ENCODE measurements at regions not wholly inside any gene's neighbourhood (a gene's known extent, or its start where the extent isn't known, plus 50 kb on each side); places are given as distances from the start of the nearest gene placed in this dataset.

DNA sequence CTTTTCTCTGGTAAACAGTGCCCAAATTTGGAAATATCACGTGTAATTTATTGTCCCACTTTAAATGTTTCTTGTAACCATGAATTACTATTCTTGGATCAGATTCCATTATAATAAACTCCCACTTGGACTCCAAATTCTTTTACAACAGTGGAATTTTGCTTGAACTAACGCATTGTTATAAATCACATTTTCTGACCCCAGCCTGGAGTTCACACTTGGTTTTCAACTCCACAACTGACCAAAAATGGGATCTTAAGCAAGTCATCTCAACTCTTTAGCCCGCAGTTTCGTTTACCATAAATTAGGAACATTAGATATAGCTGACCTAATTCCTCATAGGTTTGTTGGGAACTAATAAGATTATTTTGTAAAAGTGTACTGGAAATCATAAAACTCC lies 336.8 kb upstream of the NCAM1 start:
- TF ChIP-seq, protein P1, sequence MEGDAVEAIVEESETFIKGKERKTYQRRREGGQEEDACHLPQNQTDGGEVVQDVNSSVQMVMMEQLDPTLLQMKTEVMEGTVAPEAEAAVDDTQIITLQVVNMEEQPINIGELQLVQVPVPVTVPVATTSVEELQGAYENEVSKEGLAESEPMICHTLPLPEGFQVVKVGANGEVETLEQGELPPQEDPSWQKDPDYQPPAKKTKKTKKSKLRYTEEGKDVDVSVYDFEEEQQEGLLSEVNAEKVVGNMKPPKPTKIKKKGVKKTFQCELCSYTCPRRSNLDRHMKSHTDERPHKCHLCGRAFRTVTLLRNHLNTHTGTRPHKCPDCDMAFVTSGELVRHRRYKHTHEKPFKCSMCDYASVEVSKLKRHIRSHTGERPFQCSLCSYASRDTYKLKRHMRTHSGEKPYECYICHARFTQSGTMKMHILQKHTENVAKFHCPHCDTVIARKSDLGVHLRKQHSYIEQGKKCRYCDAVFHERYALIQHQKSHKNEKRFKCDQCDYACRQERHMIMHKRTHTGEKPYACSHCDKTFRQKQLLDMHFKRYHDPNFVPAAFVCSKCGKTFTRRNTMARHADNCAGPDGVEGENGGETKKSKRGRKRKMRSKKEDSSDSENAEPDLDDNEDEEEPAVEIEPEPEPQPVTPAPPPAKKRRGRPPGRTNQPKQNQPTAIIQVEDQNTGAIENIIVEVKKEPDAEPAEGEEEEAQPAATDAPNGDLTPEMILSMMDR (IDR thresholded peaks at IDR 0.05), result no peak
- TF ChIP-seq POLR2A (IDR thresholded peaks at IDR 0.05) (no peak), EP300 (IDR thresholded peaks at IDR 0.05) (no peak)

All from ovary (tissue), 3 donors.